Type B pancreatic cell (in vitro differentiated cells): ENCODE measurements at regions not wholly inside any gene's neighbourhood (a gene's known extent, or its start where the extent isn't known, plus 50 kb on each side); places are given as distances from the start of the nearest gene placed in this dataset.
A peak's percentile ranks its signal among the peaks of the same experiment; 100 is the strongest.

Experiments used
- DNase-seq: peaks from one replicate; pipeline ENCODE4 v3.0.0; 2021; ENCODE audit warnings: mixed read lengths; ENCODE audit not compliant: unreplicated experiment; ENCODE audit errors: extremely low spot score
- H3K27ac Mint-ChIP-seq: 2 replicates; pipeline ENCODE4 v1.8.0; 2021; ENCODE audit warnings: mild to moderate bottlenecking, mixed read lengths
- H3K27me3 Mint-ChIP-seq: 2 replicates; pipeline ENCODE4 v1.8.0; 2021; ENCODE audit warnings: mixed read lengths
- H3K36me3 Mint-ChIP-seq: 2 replicates; pipeline ENCODE4 v1.8.0; 2021; ENCODE audit warnings: mixed read lengths
- H3K4me1 Mint-ChIP-seq: one replicate; pipeline ENCODE4 v1.8.0; 2021; ENCODE audit warnings: mixed read lengths; ENCODE audit not compliant: unreplicated experiment
- H3K4me3 Mint-ChIP-seq: 2 replicates; pipeline ENCODE4 v1.8.0; 2021; ENCODE audit warnings: mild to moderate bottlenecking, mixed read lengths
- H3K9me3 Mint-ChIP-seq: 2 replicates; pipeline ENCODE4 v1.8.0; 2021; ENCODE audit warnings: mixed read lengths
- TF ChIP-seq, protein P1 (sequence below): fragments of 200-600 bp; sonication (generic); conservative IDR thresholded peaks from 2 replicates; pipeline ENCODE4 v1.5.0; 2021; ENCODE audit warnings: antibody characterized with exemption, mild to moderate bottlenecking

- Mint-ChIP-seq H3K27ac (peak overlapping the region; percentile 47), H3K36me3 (no peaks in the 10 kb centered on the region), H3K4me3 (no peak overlapping the region), H3K27me3 (peaks cover 10% of the 10 kb centered on the region), H3K4me1 (peaks cover 22% of the 10 kb centered on the region), H3K9me3 (peaks cover 6% of the 10 kb centered on the region)
- no peak for DNase-seq
- TF ChIP-seq, protein P1, sequence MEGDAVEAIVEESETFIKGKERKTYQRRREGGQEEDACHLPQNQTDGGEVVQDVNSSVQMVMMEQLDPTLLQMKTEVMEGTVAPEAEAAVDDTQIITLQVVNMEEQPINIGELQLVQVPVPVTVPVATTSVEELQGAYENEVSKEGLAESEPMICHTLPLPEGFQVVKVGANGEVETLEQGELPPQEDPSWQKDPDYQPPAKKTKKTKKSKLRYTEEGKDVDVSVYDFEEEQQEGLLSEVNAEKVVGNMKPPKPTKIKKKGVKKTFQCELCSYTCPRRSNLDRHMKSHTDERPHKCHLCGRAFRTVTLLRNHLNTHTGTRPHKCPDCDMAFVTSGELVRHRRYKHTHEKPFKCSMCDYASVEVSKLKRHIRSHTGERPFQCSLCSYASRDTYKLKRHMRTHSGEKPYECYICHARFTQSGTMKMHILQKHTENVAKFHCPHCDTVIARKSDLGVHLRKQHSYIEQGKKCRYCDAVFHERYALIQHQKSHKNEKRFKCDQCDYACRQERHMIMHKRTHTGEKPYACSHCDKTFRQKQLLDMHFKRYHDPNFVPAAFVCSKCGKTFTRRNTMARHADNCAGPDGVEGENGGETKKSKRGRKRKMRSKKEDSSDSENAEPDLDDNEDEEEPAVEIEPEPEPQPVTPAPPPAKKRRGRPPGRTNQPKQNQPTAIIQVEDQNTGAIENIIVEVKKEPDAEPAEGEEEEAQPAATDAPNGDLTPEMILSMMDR: no peak
These were observed 485.4 kb downstream of the IRX1 start for GRCh38 chr5:4081059-4081458.

DNA sequence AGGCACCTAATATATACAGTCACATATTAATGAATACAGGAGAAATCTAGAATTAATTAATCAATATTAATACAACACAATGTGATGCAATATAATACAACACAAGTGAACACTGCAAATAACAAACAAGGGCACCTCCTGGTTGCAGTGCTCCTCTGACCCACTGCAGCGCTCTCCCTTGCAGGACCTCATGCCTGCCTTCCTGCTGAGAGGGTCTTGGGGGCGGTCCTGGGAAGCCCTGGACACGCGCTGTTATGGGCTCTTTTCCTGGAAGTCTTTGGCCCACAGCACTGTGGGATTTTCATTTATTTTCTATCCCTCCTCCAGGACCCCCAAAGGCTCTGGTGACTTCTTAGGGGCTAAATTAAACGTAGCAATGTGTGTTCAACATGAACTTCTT lies 485.8 kb downstream of the IRX1 start:
- DNase-seq: no peak
- TF ChIP-seq, protein P1: no peak
- Mint-ChIP-seq H3K27me3 (peaks cover 10% of the 10 kb centered on the region), H3K9me3 (peaks cover 6% of the 10 kb centered on the region), H3K4me3 (no peak overlapping the region), H3K36me3 (no peaks in the 10 kb centered on the region), H3K4me1 (peaks cover 22% of the 10 kb centered on the region), H3K27ac (peak overlapping the region; percentile 47)

- no peaks in the 10 kb centered on the region for H3K9me3 Mint-ChIP-seq
- peaks cover 22% of the 10 kb centered on the region for H3K4me1 Mint-ChIP-seq
- TF ChIP-seq, protein P1: no peak
- H3K27ac Mint-ChIP-seq: no peak overlapping the region
- no peak overlapping the region for H3K4me3 Mint-ChIP-seq
- no peak for DNase-seq
- peaks cover 10% of the 10 kb centered on the region for H3K27me3 Mint-ChIP-seq
- H3K36me3 Mint-ChIP-seq: no peaks in the 10 kb centered on the region
These were observed 487.4 kb downstream of the IRX1 start for GRCh38 chr5:4082966-4083564.

DNA sequence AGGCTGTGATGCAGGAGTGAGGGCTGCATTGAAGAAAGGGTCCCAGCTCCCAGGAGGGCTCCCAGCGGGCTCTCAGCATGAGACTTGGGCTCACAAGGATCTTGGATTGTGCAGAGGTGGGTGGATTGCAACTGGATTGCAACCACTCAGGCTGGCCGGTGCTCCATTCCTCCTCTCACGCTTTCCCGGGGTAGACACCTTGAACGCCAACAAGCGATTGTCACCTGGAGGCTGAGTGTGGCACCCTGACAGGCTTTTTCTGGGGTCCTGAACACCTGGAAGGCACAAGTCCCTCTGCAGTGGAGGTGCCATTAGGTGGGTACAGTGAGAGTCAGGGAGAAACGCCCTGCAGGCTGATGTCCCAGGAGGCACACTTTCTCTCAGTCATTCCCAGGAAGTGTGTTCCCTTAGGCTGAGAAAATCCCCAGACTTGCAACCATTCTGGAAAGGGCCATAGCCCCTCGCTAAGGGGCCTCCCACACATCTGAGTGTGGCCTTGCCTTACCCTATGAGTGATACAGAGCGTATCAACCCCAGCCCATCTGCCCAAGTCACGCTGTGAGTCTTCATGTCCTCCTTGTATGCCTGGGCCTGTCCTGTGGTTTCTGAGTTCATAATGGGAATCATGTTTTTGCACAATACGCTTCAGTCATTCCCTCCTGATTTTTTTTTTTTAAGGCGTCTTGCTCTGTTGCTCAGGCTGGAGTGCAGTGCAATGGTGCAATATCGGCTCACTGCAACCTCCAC lies 488.1 kb downstream of the IRX1 start:
- H3K27me3 Mint-ChIP-seq: peaks cover 10% of the 10 kb centered on the region
- DNase-seq: no peak
- TF ChIP-seq, protein P1: no peak
- no peaks in the 10 kb centered on the region for H3K9me3 Mint-ChIP-seq
- no peak overlapping the region for H3K4me3 Mint-ChIP-seq
- H3K4me1 Mint-ChIP-seq: peaks cover 22% of the 10 kb centered on the region
- H3K36me3 Mint-ChIP-seq: no peaks in the 10 kb centered on the region
- no peak overlapping the region for H3K27ac Mint-ChIP-seq

DNA sequence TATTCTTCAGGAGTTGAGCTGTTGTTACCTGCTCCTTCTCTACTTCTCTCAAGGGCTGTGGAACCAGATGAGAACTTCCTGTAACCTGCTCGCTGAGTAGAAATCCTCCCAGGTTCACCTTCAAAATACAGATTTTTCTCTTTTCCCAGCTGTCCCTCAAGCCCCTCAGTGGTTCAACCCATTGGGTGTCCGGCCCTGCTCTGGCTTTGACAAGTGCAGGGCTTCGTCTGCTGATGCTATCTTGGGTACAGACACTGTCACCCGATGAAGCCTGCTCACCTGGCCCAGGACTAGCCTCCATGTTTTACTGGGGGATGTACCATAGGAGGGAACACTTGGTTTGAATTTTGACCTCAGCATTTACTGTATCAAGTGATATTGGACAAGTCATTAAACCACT lies 490.4 kb downstream of the IRX1 start:
- Mint-ChIP-seq H3K36me3 (no peaks in the 10 kb centered on the region), H3K4me3 (no peak overlapping the region)

More for the DNA sequence above, 490.4 kb downstream of the IRX1 start:
- DNase-seq: no peak
- peaks cover 4% of the 10 kb centered on the region for H3K27me3 Mint-ChIP-seq
- no peaks in the 10 kb centered on the region for H3K9me3 Mint-ChIP-seq
- no peak overlapping the region for H3K27ac Mint-ChIP-seq
- TF ChIP-seq, protein P1: no peak
- peaks cover 8% of the 10 kb centered on the region for H3K4me1 Mint-ChIP-seq
